NCI-H146 (cell line): ENCODE measurements at regions not wholly inside any gene's neighbourhood (a gene's known extent, or its start where the extent isn't known, plus 50 kb on each side); places are given as distances from the start of the nearest gene placed in this dataset.

ENCODE experiments used
- DNase-seq: peaks from one replicate; lab custom pipeline; 2025; lab: John Stamatoyannopoulos, UW

GRCh38 chr18:10314066-10314465 is 140.4 kb upstream of the APCDD1 start:
- DNase-seq = no peak

- no peak for DNase-seq
Observed at GRCh38 chr18:10315522-10315921, 138.9 kb upstream of the APCDD1 start.

GRCh38 chr18:10316778-10317177 is 137.7 kb upstream of the APCDD1 start:
- no peak for DNase-seq

- DNase-seq = no peak
Observed at GRCh38 chr18:10317864-10318690, 136.4 kb upstream of the APCDD1 start.

- no peak for DNase-seq
Observed at GRCh38 chr18:10318691-10318970, 135.8 kb upstream of the APCDD1 start.

GRCh38 chr18:10319026-10319425 is 135.4 kb upstream of the APCDD1 start:
- no peak for DNase-seq

- no peak for DNase-seq
Observed at GRCh38 chr18:10319914-10320600, 134.4 kb upstream of the APCDD1 start.

GRCh38 chr18:10320791-10321190 is 133.6 kb upstream of the APCDD1 start:
- DNase-seq = no peak

- no peak for DNase-seq
Observed at GRCh38 chr18:10321576-10321975, 132.9 kb upstream of the APCDD1 start.

- DNase-seq = no peak
Observed at GRCh38 chr18:10322004-10322403, 132.4 kb upstream of the APCDD1 start.

- no peak for DNase-seq
Observed at GRCh38 chr18:10322435-10322834, 132.0 kb upstream of the APCDD1 start.

GRCh38 chr18:10329101-10329500 is 125.3 kb upstream of the APCDD1 start:
- no peak for DNase-seq

GRCh38 chr18:10330428-10330827 is 124.0 kb upstream of the APCDD1 start:
- peak; percentile 40 for DNase-seq

- no peak for DNase-seq
Observed at GRCh38 chr18:10332452-10332851, 122.0 kb upstream of the APCDD1 start.

GRCh38 chr18:10336749-10337350 is 117.6 kb upstream of the APCDD1 start:
- DNase-seq = no peak

- no peak for DNase-seq
Observed at GRCh38 chr18:10340821-10341220, 113.6 kb upstream of the APCDD1 start.

- DNase-seq = no peak
Observed at GRCh38 chr18:10343778-10344177, 110.7 kb upstream of the APCDD1 start.

- DNase-seq = no peak
Observed at GRCh38 chr18:10346749-10347415, 107.6 kb upstream of the APCDD1 start.

GRCh38 chr18:10349561-10349960 is 104.9 kb upstream of the APCDD1 start:
- no peak for DNase-seq

- no peak for DNase-seq
Observed at GRCh38 chr18:10350661-10351060, 103.8 kb upstream of the APCDD1 start.

GRCh38 chr18:10351219-10351818 is 103.1 kb upstream of the APCDD1 start:
- no peak for DNase-seq

- DNase-seq = no peak
Observed at GRCh38 chr18:10351858-10352257, 102.6 kb upstream of the APCDD1 start.
